BLaER1 treated with 17β-estradiol and CSF1 and Interleukin-3, amounts not matched to agents 10 nM and 100 nM (cell line): ENCODE measurements at regions not wholly inside any gene's neighbourhood (a gene's known extent, or its start where the extent isn't known, plus 50 kb on each side); places are given as distances from the start of the nearest gene placed in this dataset.

ENCODE experiments used
- H3K27ac ChIP-seq, 11 experiments: shearing (Covaris generic); formaldehyde crosslinking; 2 replicates each; pipeline ENCODE4 v1.8.1; 2022
- H3K27me3 ChIP-seq, 11 experiments: shearing (Covaris generic); formaldehyde crosslinking; 2 replicates each; pipeline ENCODE4 v1.8.1; 2022
- H3K36me3 ChIP-seq, 11 experiments: shearing (Covaris generic); formaldehyde crosslinking; 2 replicates each; pipeline ENCODE4 v1.8.1; 2022
- H3K4me1 ChIP-seq, 10 experiments: shearing (Covaris generic); formaldehyde crosslinking; 2 replicates each; pipeline ENCODE4 v1.8.1; 2022
- H3K4me2 ChIP-seq, 11 experiments: shearing (Covaris generic); formaldehyde crosslinking; 2 replicates each; pipeline ENCODE4 v1.8.1; 2022
- H3K4me3 ChIP-seq, 10 experiments: shearing (Covaris generic); formaldehyde crosslinking; 2 replicates each; pipeline ENCODE4 v1.8.1; 2022
- H3K9ac ChIP-seq, 11 experiments: shearing (Covaris generic); formaldehyde crosslinking; 2 replicates each; pipeline ENCODE4 v1.8.1; 2022
- H3K9me3 ChIP-seq, 11 experiments: shearing (Covaris generic); formaldehyde crosslinking; replicated peaks in 1 of 11; 2 replicates each; pipeline ENCODE4 v1.8.1; 2022
- H4K20me1 ChIP-seq, 11 experiments: shearing (Covaris generic); formaldehyde crosslinking; 2 replicates each; pipeline ENCODE4 v1.8.1; 2022
- Cebpa-rat ChIP-seq, 11 experiments: shearing (Covaris generic); IDR thresholded peaks; 2 replicates each; pipeline ENCODE4 v1.8.1; 2022

DNA sequence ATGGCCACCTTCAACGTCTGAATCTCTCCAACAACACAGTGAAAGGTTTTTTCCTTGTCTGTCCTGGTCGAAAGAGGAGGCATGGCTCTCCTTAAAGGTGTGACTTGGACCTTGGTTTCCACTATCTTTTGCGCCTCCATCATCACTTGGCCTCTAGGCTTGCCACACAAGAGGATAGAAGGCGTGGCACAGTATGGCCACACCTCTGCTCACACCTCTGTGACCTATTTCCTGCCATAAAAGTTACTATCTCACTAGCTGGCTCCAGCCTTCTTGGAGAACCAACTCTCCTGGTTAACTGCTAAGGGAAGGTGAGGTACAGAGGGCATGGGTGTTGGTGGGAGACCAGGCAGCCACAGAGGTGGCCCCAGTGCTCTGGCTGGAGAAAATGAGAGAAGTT, 165.9 kb downstream of the UXS1 start:
- Histone ChIP-seq H4K20me1 (no peaks in the 10 kb centered on the region), H3K4me3 (no peak overlapping the region), H3K36me3 (no peaks in the 10 kb centered on the region), H3K9me3 (peaks cover 0 to 9% (median 6%) of the 10 kb centered on the region in 11 experiments; a peak in 12 of 22 replicates), H3K9ac (no peak overlapping the region), H3K4me2 (no peak overlapping the region), H3K27ac (no peak overlapping the region), H3K27me3 (no peaks in the 10 kb centered on the region), H3K4me1 (peaks cover 0 to 26% (median 0%) of the 10 kb centered on the region in 10 experiments; a peak in 4 of 20 replicates)
- TF ChIP-seq Cebpa-rat (IDR thresholded peaks at IDR 0.05) = no peak

DNA sequence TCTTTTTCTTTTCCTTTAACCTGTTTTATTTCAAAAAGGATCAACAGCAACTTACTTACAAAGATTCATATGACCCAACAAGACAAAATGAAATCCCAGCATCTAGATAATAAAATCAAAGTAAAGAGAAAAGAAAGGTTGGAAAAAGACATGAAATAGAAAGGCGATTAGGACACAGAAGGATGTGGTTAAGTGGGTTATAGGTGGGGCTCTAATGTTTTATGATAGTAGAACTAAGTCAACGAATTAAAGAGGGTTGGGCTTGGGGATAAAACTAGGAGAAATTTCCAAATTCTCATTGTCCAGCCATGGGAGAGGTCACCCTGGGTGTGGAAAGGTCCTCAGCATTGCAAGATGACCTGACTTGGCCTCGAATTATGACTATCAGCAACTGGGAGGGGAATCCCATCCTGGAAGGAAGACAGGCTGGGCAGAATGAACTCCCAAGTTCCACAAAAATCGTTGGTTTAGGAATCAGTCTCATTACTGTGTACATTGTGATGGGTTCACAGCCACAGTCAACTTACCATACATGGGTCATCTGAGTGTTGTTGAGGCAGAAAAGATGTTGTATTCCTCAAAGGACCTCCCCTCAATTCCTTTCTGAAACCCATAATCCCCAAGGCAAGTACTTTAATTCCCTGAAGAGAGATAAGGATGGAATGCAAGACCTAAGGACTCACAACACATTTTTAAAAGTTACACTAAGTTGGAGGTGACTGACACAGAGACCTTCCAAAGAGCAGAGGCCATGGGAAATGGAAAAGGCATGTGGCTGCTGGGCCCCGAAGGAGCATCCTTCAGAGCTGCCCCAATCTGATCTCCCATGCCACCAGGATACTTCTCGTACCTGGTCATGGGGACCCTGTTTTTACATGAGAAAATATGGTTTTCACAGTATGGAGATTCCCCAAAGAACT, 167.6 kb downstream of the UXS1 start:
- Histone ChIP-seq H3K4me1 (peaks cover 0 to 21% (median 0%) of the 10 kb centered on the region in 10 experiments; a peak in 4 of 20 replicates), H3K4me3 (no peak overlapping the region), H3K27me3 (no peaks in the 10 kb centered on the region), H3K36me3 (no peaks in the 10 kb centered on the region), H3K4me2 (no peak overlapping the region), H3K27ac (no peak overlapping the region), H3K9me3 (no peaks in the 10 kb centered on the region), H3K9ac (no peak overlapping the region), H4K20me1 (no peaks in the 10 kb centered on the region)
- TF ChIP-seq Cebpa-rat (IDR thresholded peaks at IDR 0.05) = no peak

DNA sequence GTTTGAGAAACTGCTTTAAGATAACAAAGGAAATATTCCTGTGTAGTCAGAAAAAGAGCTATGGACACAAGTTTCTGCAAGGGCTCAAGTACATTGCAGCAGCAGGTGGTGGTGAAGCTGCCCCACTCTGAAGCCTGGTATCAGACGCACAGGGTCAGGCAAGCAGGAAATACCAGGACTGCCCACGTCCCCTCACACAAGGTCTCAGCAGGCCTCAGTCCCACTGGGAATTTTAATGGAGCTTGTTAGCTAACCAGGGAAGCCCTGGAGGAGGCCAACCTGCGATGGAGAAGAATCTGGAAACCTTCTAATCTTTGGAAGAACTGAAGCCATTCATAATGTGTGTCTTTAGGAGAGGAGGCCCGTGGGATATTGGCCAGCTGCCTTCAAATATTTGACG, 168.3 kb downstream of the UXS1 start:
- Histone ChIP-seq H3K4me1 (peaks cover 0 to 14% (median 0%) of the 10 kb centered on the region in 10 experiments; a peak in 4 of 20 replicates), H4K20me1 (no peaks in the 10 kb centered on the region), H3K36me3 (no peaks in the 10 kb centered on the region), H3K9me3 (no peaks in the 10 kb centered on the region), H3K27ac (no peak overlapping the region), H3K4me2 (no peak overlapping the region), H3K4me3 (no peak overlapping the region), H3K27me3 (no peaks in the 10 kb centered on the region), H3K9ac (no peak overlapping the region)
- TF ChIP-seq Cebpa-rat (IDR thresholded peaks at IDR 0.05) = no peak

DNA sequence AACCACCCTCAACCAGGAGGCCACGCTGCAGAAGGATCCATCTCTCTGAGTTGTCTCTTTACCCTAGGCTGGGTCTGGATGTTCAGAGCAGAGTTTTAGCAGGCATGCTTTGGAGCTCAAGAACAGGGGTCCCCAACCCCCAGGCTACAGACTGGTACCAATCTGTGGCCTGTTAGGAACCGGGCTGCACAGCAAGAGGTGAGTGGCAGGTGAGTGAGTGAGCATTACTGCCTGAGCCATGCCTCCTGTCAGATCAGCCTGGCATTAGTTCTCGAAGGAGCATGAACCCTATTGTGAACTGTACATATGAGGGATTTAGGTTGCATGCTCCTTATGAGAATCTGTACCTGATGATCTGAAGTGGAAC, 172.5 kb downstream of the UXS1 start:
- H3K4me2 ChIP-seq = no peak overlapping the region
- H3K4me3 ChIP-seq = no peak overlapping the region
- no peak overlapping the region for H3K27ac ChIP-seq
- no peak overlapping the region for H3K9ac ChIP-seq
- H3K9me3 ChIP-seq = no peaks in the 10 kb centered on the region
- no peaks in the 10 kb centered on the region for H3K27me3 ChIP-seq
- no peaks in the 10 kb centered on the region for H4K20me1 ChIP-seq
- no peaks in the 10 kb centered on the region for H3K4me1 ChIP-seq
- TF ChIP-seq Cebpa-rat (IDR thresholded peaks at IDR 0.05) = no peak
- H3K36me3 ChIP-seq = no peaks in the 10 kb centered on the region

DNA sequence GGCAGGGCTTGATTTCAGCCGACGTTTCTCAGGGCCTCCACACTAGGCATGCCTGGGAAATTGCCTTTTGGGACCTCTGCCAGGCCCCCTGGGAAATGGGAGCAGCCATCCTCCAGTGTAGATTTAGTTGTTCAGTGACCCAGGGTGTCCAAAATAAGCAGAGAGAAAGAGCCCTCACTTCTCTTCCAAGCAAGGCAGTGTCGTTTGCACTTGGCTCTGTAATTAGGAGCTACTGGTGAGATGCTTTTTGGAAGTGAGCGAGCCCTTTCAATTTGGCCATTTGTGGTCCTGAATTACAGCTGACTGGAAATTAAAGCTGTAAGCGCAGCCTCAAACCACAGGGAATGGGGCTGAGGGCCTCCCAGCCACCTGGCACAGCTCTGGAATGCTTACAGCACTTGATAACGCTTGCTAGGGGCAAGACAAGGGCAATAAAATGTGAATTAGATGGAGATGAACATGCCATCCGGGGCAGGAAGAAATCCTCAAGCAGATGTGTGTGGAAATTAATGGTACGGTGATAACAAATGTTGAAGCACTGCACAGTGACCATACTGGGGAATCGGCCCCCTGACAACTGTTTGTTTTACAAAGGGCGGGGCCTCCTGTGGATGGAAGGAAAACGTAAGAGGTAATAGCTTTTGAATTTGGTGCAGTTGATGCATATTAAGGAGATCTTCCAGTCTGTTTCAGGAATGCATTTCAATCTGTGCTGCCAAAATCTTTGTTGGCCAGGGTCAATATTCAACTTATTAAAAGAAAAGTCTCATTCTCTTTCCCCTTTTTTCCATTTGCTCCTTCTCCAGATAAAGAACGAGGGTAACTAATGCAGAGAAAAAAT, 173.1 kb downstream of the UXS1 start:
- TF ChIP-seq Cebpa-rat (IDR thresholded peaks at IDR 0.05) = no peak
- H4K20me1 ChIP-seq = no peaks in the 10 kb centered on the region
- H3K4me3 ChIP-seq = no peak overlapping the region
- H3K9ac ChIP-seq = no peak overlapping the region
- no peaks in the 10 kb centered on the region for H3K9me3 ChIP-seq
- no peak overlapping the region for H3K4me2 ChIP-seq
- no peak overlapping the region for H3K27ac ChIP-seq
- no peaks in the 10 kb centered on the region for H3K36me3 ChIP-seq
- no peaks in the 10 kb centered on the region for H3K27me3 ChIP-seq
- H3K4me1 ChIP-seq = no peaks in the 10 kb centered on the region

DNA sequence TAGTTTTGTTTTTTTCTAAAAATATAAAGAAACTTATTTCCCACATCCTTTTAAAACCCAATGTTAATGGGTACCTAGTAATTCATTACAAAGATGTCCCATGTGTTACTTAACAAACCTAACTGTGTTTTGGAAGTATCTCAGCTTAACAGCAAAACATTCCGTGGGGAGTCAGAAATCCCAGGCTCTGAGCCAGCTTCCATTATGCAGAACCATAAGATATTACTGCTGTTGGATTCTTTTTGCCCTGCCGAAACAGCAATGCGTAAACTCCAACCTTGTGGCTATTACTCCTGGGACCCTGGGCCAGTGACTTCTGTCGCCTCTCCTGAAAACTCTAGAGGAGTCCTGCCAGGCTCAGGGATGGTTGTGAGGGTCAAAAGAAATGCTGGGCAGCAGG, 174.1 kb downstream of the UXS1 start:
- Histone ChIP-seq H3K9ac (no peak overlapping the region), H3K36me3 (no peaks in the 10 kb centered on the region), H4K20me1 (no peaks in the 10 kb centered on the region), H3K4me3 (no peak overlapping the region), H3K27ac (no peak overlapping the region), H3K27me3 (no peaks in the 10 kb centered on the region), H3K4me1 (no peaks in the 10 kb centered on the region), H3K4me2 (no peak overlapping the region), H3K9me3 (no peaks in the 10 kb centered on the region)
- no peak for TF ChIP-seq Cebpa-rat (IDR thresholded peaks at IDR 0.05)

DNA sequence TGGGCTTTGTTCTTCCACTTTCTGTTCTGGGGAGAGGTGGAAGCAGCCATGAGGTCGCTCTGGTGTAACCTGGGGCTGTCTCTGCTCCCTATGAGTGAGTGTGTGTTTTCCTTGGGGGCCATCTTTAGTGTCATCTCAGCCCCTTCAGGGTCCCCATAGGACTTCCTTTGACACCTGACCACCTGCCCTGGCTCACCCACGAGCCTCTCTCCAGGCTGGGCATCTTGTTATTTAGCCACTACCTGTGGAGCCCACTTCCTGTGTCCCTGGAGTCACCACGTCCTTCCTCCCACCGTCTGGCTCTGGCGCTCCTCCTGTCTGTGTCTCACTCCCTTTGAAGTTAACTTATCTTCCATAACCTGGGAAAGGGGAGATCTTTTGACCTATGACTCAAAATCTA, 176.0 kb downstream of the UXS1 start:
- Histone ChIP-seq H3K4me2 (no peak overlapping the region), H3K9me3 (no peaks in the 10 kb centered on the region), H3K36me3 (no peaks in the 10 kb centered on the region)

DNA sequence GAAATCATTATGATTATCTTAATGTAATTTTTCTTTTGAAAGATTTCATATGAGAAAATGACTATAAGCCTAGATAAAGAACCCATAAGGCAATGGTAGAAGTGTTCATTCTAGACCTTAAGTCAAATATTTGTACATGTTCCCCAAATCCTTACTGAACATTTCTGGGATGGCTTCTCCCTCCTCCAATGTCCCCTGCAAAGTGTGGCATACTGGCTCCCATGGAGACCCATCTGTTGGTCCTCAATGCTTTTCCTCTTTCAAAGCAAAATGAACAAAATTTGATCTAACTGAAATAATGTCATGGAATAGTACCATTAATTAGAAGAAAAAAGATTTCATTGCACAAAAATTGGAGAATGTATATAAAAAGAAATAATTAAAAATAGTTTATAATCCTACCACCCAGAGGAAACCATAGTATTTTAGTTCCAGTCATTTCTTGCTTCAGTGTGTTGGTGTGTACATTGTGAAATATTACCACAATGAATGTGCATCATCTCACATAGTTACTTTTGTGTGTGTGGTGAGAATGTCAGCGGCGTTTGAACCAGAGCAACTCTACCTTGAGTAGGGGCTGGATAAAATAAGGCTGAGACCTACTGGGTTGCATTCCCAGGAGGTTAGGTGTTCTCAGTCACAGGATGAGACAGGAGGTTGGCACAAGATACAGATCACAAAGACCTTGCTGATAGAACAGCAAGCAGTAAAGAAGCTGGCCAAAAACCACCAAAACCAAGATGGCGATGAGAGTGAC, 181.3 kb downstream of the UXS1 start:
- no peak overlapping the region for H3K4me2 ChIP-seq
- H3K4me1 ChIP-seq = no peaks in the 10 kb centered on the region
- H3K4me3 ChIP-seq = no peak overlapping the region
- H3K9ac ChIP-seq = no peak overlapping the region
- no peaks in the 10 kb centered on the region for H3K36me3 ChIP-seq
- no peak overlapping the region for H3K27ac ChIP-seq
- no peaks in the 10 kb centered on the region for H4K20me1 ChIP-seq
- TF ChIP-seq Cebpa-rat (IDR thresholded peaks at IDR 0.05) = no peak
- H3K27me3 ChIP-seq = no peaks in the 10 kb centered on the region
- H3K9me3 ChIP-seq = peaks cover 23 to 38% (median 35%) of the 10 kb centered on the region in 11 experiments

More for the DNA sequence above, 176.0 kb downstream of the UXS1 start:
- Histone ChIP-seq H4K20me1 (no peaks in the 10 kb centered on the region), H3K27me3 (no peaks in the 10 kb centered on the region), H3K4me1 (no peaks in the 10 kb centered on the region), H3K27ac (no peak overlapping the region), H3K9ac (no peak overlapping the region), H3K4me3 (no peak overlapping the region)
- no peak for TF ChIP-seq Cebpa-rat (IDR thresholded peaks at IDR 0.05)
